GM12875 (cell line): ENCODE measurements at regions not wholly inside any gene's neighbourhood (a gene's known extent, or its start where the extent isn't known, plus 50 kb on each side); places are given as distances from the start of the nearest gene placed in this dataset.

ENCODE experiments used
- H3K4me3 ChIP-seq: one replicate; pipeline ENCODE4 v1.5.1; 2011; ENCODE audit warnings: low read depth, low read length, control low read depth
- CTCF ChIP-seq: IDR thresholded peaks from 2 replicates; pipeline ENCODE4 v1.5.1; 2011; ENCODE audit warnings: low read depth, mild to moderate bottlenecking, control low read depth, inconsistent platforms, low read length, moderate library complexity, borderline replicate concordance; ENCODE audit not compliant: insufficient read depth

GRCh38 chr13:60699636-60700035 lies 302.6 kb downstream of the TDRD3 start:
- TF ChIP-seq CTCF = no peak

GRCh38 chr13:60696602-60697001 lies 299.6 kb downstream of the TDRD3 start:
- H3K4me3 ChIP-seq = no peak overlapping the region
- no peak for TF ChIP-seq CTCF

More at GRCh38 chr13:60699636-60700035, 302.6 kb downstream of the TDRD3 start:
- no peak overlapping the region for H3K4me3 ChIP-seq

GRCh38 chr13:60691268-60691667 lies 294.2 kb downstream of the TDRD3 start:
- no peak overlapping the region for H3K4me3 ChIP-seq

GRCh38 chr13:60690604-60691003 lies 293.6 kb downstream of the TDRD3 start:
- no peak overlapping the region for H3K4me3 ChIP-seq
- no peak for TF ChIP-seq CTCF

More at GRCh38 chr13:60691268-60691667, 294.2 kb downstream of the TDRD3 start:
- TF ChIP-seq CTCF = no peak

GRCh38 chr13:60689571-60689970 lies 292.6 kb downstream of the TDRD3 start:
- no peak for TF ChIP-seq CTCF
- H3K4me3 ChIP-seq = no peak overlapping the region

GRCh38 chr13:60689076-60689475 lies 292.1 kb downstream of the TDRD3 start:
- TF ChIP-seq CTCF = no peak
- no peak overlapping the region for H3K4me3 ChIP-seq

GRCh38 chr13:60679928-60680694 lies 283.1 kb downstream of the TDRD3 start:
- no peak for TF ChIP-seq CTCF
- H3K4me3 ChIP-seq = no peak overlapping the region
